Erythroblast (primary cell): ENCODE measurements at regions not wholly inside any gene's neighbourhood (a gene's known extent, or its start where the extent isn't known, plus 50 kb on each side); places are given as distances from the start of the nearest gene placed in this dataset.

Experiments used
- GATA1 ChIP-seq: IDR thresholded peaks from 2 replicates; pipeline ENCODE4 v1.6.1; 2011; ENCODE audit warnings: low read depth, mild to moderate bottlenecking, control low read depth, low read length, moderate library complexity
- POLR2A ChIP-seq: IDR thresholded peaks from 2 replicates; pipeline ENCODE4 v1.6.1; 2011; ENCODE audit warnings: mild to moderate bottlenecking, low read length

DNA sequence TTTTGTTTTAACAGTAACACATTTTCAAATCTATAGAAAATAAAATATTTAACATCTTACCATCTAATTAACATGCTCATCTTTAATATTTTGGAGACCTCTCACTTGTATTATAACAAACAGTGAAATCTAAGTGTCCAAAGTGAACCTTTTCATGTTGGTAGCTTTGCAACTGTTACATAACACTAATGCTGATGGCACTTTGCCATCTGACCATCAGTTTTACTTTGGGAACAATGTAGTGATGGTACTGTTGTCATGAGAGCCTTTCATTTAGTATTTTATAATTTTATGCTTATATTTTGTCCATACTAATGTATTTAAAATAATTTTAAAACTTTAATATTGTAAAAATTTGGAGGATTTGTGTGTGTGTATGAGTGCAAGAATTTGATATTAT is 1017.0 kb upstream of the KCND2 start:
- TF ChIP-seq POLR2A (no peak), GATA1 (no peak)
